ENCODE measurements at regions not wholly inside any gene's neighbourhood (a gene's known extent, or its start where the extent isn't known, plus 50 kb on each side); places are given as distances from the start of the nearest gene placed in this dataset.
A peak's percentile ranks its signal among the peaks of the same experiment; 100 is the strongest.

- no peak for DNase-seq
These were observed 167.2 kb upstream of the SATB2 start for GRCh38 chr2:199624958-199625357.

DNA sequence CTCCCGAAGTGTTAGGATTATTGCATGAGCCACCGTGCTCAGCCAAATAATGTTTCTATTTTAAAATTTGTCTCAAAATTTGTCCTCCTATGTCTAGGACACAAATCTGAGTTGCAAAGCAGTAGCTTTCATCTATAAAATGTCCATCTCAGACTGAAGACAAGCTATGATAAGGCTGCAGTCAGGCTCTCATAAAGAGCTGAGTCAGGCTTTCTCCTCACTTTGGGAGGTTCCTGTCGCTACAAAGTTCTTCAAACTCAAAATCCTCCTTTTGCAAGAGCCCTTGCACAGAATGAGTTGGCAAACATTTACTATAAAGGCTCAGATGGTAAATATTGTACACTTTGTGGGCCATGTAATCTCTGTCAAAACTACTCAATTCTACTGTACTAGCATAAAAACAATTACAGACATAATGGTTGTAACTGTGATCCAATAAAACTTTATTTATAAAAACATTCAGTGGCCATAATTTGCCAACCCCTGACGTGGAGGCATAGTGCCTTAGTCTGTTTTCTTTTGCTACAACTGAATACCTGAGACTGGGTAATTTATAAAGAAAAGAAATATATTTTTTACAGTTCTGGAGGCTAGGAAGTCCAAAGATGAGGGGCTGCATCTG, 154.9 kb upstream of the SATB2 start:
- DNase-seq, result no peak

GRCh38 chr2:199607914-199608313, 150.2 kb upstream of the SATB2 start:
- no peak for DNase-seq

- DNase-seq, result no peak
These were observed 148.5 kb upstream of the SATB2 start for GRCh38 chr2:199606193-199606780.

- DNase-seq, result no peak
These were observed 146.1 kb upstream of the SATB2 start for GRCh38 chr2:199603721-199604291.

DNA sequence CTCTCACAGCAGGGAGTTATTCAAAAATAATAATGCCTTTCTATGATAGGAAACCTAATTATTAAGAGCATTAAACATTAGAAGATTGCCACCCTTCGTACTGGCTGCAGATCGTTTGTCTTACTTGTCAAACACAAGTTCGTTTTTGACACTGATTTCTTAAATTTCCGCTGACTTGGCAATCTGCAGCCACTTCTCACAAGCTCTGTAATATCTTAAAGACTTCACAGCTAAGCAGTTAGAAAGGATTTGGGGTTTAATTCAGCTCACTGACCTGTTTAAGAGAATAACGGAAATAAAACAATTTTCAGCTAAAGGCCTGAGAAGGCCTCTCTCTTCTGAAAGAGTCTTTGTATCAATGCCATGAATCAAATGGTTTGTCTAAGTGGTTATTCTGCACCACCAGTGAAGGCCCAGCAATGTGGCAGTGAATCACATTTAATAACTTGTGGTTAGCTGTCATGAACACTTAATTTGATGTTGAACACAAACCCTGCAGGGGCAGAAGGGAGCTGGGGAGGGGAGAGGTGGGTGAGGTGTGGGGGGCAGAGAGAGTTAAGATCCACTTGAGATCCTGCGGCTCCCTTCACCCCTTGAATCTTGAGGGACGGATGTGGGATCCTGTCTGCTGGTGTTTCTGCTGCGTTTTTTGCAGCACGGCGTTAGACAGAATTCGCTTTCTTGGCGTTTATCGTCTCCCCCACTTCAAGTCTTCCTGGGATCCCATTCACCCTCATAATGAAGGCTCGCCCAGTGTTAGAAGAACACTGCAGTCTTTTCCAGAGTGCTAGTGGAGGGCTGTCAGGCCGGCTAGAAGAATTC, 145.4 kb upstream of the SATB2 start:
- DNase-seq, result peak; percentile 77

- peak; percentile 71 for DNase-seq
These were observed 144.6 kb upstream of the SATB2 start for GRCh38 chr2:199602271-199602895.

GRCh38 chr2:199596549-199596948, 138.8 kb upstream of the SATB2 start:
- peak; percentile 22 for DNase-seq

DNA sequence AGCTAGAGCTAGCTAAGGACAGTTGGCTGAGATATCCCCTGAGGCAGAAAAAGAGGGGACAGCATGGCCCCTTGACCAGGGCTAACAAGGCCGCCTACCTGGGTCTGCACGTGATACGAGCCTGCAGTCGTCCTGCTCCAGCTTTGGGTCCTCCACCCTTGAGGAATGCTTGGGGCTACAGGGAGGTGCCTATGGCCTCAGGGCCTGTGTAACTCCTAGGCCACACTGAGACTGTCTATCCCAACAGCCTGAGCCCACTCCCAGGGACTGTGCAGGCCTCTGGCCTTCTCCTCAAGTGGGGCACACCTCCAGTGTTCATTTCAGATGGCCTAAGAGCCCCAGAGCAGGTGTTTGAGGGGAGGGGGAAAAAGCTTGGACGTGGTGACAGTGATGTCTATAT, 136.7 kb upstream of the SATB2 start:
- DNase-seq, result no peak

DNA sequence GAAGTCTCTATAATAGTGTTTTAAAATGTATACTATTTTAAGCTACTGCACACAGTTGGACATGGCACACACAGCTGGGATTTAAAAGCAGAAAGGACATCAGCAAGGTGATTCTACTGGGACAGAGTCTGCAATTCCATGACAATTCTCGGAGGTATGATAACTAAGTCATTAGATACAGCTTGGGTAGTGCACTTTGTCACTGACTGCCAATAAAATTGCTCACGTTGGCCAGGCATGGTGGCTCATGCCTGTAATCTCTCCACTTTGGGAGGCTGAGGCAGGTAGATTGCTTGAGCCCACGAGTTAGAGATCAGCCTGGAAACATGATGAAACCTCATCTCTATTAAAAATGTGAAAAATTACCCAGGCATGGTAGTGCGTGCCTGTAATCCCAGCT, 134.1 kb upstream of the SATB2 start:
- DNase-seq, result no peak

- DNase-seq, result peak; percentile 59
These were observed 132.8 kb upstream of the SATB2 start for GRCh38 chr2:199590321-199591203.

- peak; percentile 86 for DNase-seq
These were observed 131.6 kb upstream of the SATB2 start for GRCh38 chr2:199589306-199589705.

DNA sequence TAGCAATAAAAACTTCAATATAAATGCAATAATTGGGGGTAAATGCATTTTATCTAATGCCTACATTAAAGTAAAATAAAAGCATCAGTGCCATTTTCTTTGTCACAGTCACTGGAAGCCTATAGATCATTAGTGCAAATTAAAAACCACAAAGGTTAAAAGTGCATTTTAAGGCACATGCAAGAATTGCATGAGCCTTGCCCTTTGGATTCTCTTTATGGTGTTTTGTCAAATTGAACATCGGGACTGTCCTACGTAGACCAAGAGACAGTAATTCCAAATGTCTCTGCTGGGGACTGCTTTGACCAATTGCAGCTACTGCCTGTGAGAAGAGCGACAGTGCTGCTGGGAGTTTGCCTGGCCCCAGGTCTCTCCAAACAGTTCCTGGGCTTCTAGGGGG, 130.3 kb upstream of the SATB2 start:
- peak; percentile 33 for DNase-seq

GRCh38 chr2:199586646-199587045, 128.9 kb upstream of the SATB2 start:
- no peak for DNase-seq

DNA sequence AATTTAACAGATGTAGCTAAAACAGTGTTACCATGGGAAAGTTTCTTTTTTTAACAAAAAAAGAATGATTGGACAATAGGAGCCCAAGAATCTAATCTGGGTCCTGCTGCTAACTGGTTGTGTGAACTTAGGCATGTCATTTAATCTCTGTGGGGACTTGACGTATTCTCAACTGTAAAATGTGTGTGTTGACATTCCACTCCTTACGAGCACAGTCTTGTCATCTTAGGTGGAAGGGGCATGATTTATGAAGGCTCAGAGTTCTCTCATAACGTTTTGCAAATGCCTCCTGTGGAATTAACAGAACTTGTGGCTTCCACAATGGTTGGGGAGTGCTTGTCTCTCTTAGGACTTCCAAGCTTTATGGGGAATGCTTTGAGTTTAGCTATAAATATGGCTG, 125.9 kb upstream of the SATB2 start:
- no peak for DNase-seq

DNA sequence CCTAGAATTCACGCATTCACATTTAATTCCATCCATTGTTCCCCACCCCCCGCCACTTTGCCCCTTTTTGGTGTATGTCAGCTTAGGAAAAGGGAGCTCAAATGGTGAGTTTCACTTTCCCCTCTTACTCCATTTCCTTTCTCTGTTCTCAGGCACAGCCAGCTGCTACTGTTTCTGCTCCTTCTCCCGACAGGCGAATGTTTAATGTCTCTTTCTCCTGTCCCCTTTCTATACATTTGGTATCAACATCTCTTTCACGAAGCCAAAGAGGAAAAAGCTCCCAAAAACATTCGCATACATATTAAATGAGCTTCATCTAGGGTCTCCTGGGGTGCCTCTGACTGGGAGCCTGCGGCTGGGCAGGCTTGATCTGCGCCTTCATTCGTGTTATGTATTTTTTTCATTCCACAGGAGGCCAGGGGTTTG, 124.2 kb upstream of the SATB2 start:
- DNase-seq, result peak; percentile 85

DNA sequence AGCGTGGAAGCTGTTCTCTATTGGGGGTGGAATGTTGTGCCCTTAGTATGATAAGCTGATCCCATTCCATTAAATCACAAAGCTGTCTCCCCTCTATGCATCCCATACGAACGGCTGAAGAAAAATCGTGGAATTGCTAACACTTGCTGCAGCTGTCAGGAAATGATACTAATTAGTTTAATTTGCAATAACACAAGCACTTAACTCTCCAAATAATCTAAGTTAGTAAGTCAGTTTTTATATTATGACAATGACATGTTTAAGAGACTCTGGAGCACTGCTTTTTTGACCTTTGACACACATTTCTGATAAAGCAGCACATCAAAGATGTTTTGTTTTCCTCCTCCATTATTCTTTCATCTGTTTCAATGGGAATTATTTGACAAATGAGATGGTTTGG, 123.7 kb upstream of the SATB2 start:
- DNase-seq, result peak; percentile 41

GRCh38 chr2:199575416-199575815, 117.7 kb upstream of the SATB2 start:
- DNase-seq, result no peak

GRCh38 chr2:199572571-199572970, 114.8 kb upstream of the SATB2 start:
- DNase-seq, result no peak

DNA sequence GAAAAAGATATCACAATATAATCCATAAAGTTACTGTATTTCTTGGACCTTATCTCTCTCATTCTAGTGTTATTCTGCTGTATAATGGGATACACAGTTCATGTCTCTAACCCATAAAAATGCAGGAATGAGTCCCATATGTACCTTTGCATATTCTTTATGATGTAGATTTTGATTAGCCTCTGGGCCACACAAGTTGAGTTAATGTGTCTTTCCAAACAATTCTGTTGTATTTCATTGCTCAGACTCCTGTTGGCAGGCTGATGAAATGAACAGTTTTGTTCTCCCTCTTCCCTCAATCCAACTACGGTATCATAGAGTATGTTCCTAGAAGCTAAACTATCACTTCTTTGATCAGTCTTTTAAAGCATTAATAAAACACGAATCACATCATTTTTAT, 113.2 kb upstream of the SATB2 start:
- DNase-seq, result no peak

DNA sequence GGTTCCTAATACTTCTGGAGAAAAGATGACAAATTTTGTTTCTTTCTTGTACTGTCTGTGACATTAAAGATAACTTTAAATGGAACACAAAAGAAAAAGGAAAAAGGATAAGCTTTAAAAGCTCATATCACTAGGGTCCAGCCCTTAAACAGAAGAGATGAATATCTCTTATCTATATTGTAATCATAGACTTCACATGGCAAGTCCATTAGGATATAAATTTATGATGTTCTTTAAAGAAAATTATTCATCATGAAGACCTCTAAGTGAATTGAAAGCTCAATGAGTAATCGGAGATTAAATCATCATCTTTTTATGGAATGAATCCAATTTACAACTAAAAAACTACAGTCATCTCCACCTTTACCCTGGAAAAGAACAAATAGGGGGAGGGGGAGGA, 111.6 kb upstream of the SATB2 start:
- DNase-seq, result no peak

GRCh38 chr2:199558156-199558555, 100.4 kb upstream of the SATB2 start:
- DNase-seq, result no peak

Data from NCI-H2227 treated with DMSO at 0.1 percent for 48 hours (cell line).